ENCODE measurements at regions not wholly inside any gene's neighbourhood (a gene's known extent, or its start where the extent isn't known, plus 50 kb on each side); places are given as distances from the start of the nearest gene placed in this dataset.

DNA sequence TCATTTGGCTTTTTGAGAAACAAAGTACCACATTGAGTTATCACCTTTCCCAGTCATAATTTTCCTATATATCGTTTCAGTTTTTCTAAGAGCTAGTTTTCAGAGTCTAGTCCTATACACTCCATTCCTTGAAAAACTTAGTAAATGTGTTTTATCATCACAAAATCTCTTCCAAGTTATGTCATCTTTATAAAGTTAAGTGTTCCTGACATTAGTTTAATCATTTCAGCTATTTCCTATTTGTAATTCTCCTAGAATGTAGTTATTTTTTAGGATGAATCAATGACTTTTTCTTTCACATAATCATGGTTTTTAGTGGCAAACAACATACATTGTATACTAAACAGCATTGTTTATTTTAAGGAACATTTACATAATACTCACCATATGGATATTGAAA lies 191.7 kb upstream of the BET1 start:
- TF ChIP-seq, protein P1, sequence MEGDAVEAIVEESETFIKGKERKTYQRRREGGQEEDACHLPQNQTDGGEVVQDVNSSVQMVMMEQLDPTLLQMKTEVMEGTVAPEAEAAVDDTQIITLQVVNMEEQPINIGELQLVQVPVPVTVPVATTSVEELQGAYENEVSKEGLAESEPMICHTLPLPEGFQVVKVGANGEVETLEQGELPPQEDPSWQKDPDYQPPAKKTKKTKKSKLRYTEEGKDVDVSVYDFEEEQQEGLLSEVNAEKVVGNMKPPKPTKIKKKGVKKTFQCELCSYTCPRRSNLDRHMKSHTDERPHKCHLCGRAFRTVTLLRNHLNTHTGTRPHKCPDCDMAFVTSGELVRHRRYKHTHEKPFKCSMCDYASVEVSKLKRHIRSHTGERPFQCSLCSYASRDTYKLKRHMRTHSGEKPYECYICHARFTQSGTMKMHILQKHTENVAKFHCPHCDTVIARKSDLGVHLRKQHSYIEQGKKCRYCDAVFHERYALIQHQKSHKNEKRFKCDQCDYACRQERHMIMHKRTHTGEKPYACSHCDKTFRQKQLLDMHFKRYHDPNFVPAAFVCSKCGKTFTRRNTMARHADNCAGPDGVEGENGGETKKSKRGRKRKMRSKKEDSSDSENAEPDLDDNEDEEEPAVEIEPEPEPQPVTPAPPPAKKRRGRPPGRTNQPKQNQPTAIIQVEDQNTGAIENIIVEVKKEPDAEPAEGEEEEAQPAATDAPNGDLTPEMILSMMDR (IDR thresholded peaks at IDR 0.05): no peak
- Mint-ChIP-seq H3K27me3 (ENCODE audit: insufficient read depth) (no peaks in the 10 kb centered on the region), H3K9me3 (no peaks in the 10 kb centered on the region), H3K36me3 (ENCODE audit: low read depth) (peaks cover 12% of the 10 kb centered on the region), H3K27ac (no peak overlapping the region), H3K4me1 (ENCODE audit: low read depth) (peaks cover 34% of the 10 kb centered on the region), H3K4me3 (no peak overlapping the region)
- DNase-seq: no peak

DNA sequence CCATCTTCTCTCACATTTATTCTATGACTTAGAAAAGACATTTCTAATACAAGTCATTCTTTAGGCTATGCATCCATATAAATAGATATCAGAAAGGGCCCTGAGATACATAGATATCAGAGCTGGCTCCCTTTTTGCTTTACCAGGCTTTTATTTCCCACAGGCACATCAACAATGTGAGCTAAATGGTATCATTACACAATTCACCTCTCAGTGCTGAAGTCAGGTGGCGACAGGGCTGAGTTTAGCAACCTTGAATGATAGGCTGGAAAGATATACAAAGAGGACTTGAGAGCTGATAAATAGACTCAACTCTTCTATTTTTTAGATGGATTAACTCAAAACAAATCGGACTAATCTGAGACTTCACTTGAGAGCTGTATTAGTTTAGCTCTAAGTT lies 189.2 kb upstream of the COL1A2 start:
- H3K9me3 Mint-ChIP-seq: no peaks in the 10 kb centered on the region
- no peak overlapping the region for H3K4me3 Mint-ChIP-seq
- DNase-seq: no peak
- no peaks in the 10 kb centered on the region for H3K4me1 Mint-ChIP-seq (ENCODE audit: low read depth)
- H3K27me3 Mint-ChIP-seq (ENCODE audit: insufficient read depth): no peaks in the 10 kb centered on the region
- no peaks in the 10 kb centered on the region for H3K36me3 Mint-ChIP-seq (ENCODE audit: low read depth)
- no peak overlapping the region for H3K27ac Mint-ChIP-seq
- TF ChIP-seq, protein P1 (IDR thresholded peaks at IDR 0.05): no peak

DNA sequence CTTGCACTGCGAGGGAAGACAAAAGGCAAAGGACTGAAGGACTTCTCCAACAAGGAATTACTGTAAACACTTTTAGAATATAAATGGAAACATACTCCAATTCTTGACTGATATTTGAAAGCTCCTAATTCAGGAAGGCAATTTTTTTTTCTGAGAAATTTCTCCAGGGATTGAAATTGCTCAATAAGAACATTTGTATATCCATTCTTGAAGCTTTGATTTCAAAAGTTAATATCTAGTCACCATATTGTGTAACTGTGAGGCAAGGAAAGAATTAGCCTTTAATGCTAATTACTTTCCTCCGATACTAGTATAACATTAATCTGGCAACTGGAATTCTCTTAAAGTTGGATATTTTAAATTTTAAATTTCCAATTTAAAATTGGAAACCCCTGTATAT lies 188.4 kb upstream of the COL1A2 start:
- Mint-ChIP-seq H3K9me3 (no peaks in the 10 kb centered on the region), H3K4me1 (ENCODE audit: low read depth) (no peaks in the 10 kb centered on the region), H3K36me3 (ENCODE audit: low read depth) (no peaks in the 10 kb centered on the region), H3K27me3 (ENCODE audit: insufficient read depth) (no peaks in the 10 kb centered on the region), H3K4me3 (no peak overlapping the region), H3K27ac (no peak overlapping the region)
- no peak for DNase-seq
- TF ChIP-seq, protein P1 (IDR thresholded peaks at IDR 0.05): no peak

DNA sequence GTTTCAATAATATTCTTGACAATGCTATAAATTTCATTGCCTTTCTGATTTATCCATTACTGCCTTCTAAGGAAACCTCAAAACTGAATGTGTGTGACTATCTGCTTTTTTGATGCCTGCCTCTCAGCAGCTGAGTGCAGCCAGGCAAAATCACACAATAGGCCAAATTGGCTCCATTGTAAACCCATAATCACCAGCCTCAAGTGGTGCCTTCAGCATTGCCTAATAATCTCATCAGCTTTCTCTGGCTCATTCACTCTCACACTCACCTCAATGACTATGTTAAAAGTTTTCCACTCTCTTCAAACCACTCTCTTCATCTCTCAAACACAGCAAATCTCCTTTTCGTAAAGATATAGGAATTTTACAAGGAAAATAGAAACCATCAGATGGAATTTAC lies 182.5 kb upstream of the COL1A2 start:
- no peaks in the 10 kb centered on the region for H3K36me3 Mint-ChIP-seq (ENCODE audit: low read depth)
- H3K4me3 Mint-ChIP-seq: no peak overlapping the region
- H3K9me3 Mint-ChIP-seq: no peaks in the 10 kb centered on the region
- no peak overlapping the region for H3K27ac Mint-ChIP-seq
- H3K27me3 Mint-ChIP-seq (ENCODE audit: insufficient read depth): no peaks in the 10 kb centered on the region
- no peak for DNase-seq
- TF ChIP-seq, protein P1 (IDR thresholded peaks at IDR 0.05): no peak
- H3K4me1 Mint-ChIP-seq (ENCODE audit: low read depth): no peaks in the 10 kb centered on the region

DNA sequence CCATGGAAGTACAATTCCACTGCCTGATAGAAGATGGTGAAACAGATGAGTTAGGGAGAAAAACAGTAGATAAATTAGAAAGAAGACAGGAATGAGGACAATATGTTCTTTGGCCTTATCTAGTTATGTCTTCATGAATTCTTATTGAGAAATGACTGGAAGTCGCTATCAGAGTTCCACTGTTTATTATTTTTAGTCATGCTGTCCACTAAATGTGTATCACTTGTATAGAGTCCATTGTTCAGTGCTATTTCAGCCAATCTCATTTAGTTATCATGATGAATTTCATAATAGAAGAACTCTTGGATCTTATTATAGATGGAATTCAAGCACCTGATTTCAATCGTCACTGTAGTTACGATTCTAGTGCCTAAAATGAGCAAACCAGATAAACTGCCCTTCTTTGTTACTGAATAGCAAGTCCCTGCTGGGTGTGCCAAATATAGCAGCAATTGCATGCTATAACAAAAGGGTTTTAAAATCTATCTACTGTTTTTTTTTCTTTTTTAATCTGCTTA lies 177.7 kb upstream of the COL1A2 start:
- H3K27ac Mint-ChIP-seq: no peak overlapping the region
- H3K36me3 Mint-ChIP-seq (ENCODE audit: low read depth): no peaks in the 10 kb centered on the region
- DNase-seq: no peak
- H3K4me1 Mint-ChIP-seq (ENCODE audit: low read depth): no peaks in the 10 kb centered on the region
- TF ChIP-seq, protein P1 (IDR thresholded peaks at IDR 0.05): no peak
- no peak overlapping the region for H3K4me3 Mint-ChIP-seq
- H3K9me3 Mint-ChIP-seq: no peaks in the 10 kb centered on the region
- H3K27me3 Mint-ChIP-seq (ENCODE audit: insufficient read depth): no peaks in the 10 kb centered on the region

DNA sequence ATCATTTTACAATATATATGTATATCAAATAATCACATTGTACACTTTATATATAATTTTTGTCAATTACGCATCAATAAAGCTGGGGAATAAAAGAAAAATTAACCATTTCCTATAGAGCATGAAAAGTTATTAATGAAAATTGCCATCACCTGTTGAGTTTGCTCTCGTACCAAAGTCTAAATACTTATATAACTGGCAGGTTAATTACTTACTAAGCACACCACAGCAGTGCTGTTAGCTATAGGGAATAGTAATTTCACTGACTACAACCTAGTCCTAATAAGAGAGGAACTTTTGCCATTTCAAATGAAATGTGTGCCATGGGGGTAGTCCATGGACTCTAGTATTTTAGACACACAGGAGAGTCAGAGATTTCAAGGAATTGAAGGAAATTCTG lies 176.9 kb upstream of the COL1A2 start:
- TF ChIP-seq, protein P1 (IDR thresholded peaks at IDR 0.05): no peak
- no peak for DNase-seq
- no peaks in the 10 kb centered on the region for H3K27me3 Mint-ChIP-seq (ENCODE audit: insufficient read depth)
- no peak overlapping the region for H3K4me3 Mint-ChIP-seq
- no peaks in the 10 kb centered on the region for H3K4me1 Mint-ChIP-seq (ENCODE audit: low read depth)
- no peaks in the 10 kb centered on the region for H3K36me3 Mint-ChIP-seq (ENCODE audit: low read depth)
- H3K27ac Mint-ChIP-seq: no peak overlapping the region
- no peaks in the 10 kb centered on the region for H3K9me3 Mint-ChIP-seq
